ENCODE measurements at regions not wholly inside any gene's neighbourhood (a gene's known extent, or its start where the extent isn't known, plus 50 kb on each side); places are given as distances from the start of the nearest gene placed in this dataset.

DNA sequence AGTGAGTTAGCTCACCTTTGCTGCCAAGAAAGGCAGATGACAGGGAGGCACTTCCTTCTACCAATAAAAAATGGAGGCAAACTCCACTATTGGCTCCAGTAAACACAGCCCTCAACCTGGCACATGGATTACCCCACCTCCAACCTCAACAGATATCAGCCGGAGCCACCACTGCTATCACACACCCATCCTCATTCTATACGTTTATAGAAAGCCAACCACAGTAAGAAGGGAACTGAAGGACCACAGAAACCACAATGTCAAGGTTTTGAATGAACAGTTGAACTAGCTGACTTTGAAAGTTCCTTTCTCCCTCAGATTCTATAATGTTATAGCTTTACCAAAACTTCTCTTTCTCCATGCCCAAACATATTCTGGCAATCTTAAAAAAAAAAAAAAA is 526.2 kb downstream of the UQCRFS1 start:
- TF ChIP-seq, protein P1, sequence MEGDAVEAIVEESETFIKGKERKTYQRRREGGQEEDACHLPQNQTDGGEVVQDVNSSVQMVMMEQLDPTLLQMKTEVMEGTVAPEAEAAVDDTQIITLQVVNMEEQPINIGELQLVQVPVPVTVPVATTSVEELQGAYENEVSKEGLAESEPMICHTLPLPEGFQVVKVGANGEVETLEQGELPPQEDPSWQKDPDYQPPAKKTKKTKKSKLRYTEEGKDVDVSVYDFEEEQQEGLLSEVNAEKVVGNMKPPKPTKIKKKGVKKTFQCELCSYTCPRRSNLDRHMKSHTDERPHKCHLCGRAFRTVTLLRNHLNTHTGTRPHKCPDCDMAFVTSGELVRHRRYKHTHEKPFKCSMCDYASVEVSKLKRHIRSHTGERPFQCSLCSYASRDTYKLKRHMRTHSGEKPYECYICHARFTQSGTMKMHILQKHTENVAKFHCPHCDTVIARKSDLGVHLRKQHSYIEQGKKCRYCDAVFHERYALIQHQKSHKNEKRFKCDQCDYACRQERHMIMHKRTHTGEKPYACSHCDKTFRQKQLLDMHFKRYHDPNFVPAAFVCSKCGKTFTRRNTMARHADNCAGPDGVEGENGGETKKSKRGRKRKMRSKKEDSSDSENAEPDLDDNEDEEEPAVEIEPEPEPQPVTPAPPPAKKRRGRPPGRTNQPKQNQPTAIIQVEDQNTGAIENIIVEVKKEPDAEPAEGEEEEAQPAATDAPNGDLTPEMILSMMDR (IDR thresholded peaks at IDR 0.05), result no peak
- TF ChIP-seq POLR2A (IDR thresholded peaks at IDR 0.05), result no peak
